A673 (cell line): ENCODE measurements at regions not wholly inside any gene's neighbourhood (a gene's known extent, or its start where the extent isn't known, plus 50 kb on each side); places are given as distances from the start of the nearest gene placed in this dataset.

ENCODE experiments used
- BruUV-seq: library from RNA; stranded (reverse); fragments of 400-500 nt; replicated peaks from 2 replicates; lab custom pipeline; 2021; lab: Mats Ljungman, UMichigan
- CTCF ChIA-PET: fragments of 300-600 bp; sonication (Branson Sonifier 250); formaldehyde crosslinking; loops from one replicate; lab custom pipeline; 2022; ENCODE audit warnings: antibody characterized with exemption; lab: Charles Lee
- POLR2A ChIA-PET: fragments of 300-600 bp; sonication (Branson Sonifier 250); formaldehyde crosslinking; loops from one replicate; lab custom pipeline; 2022; ENCODE audit warnings: antibody characterized with exemption; ENCODE audit not compliant: low non-redundant PET; lab: Charles Lee
- DNase-seq: peaks from one replicate; pipeline ENCODE4 v3.0.0-alpha.2; 2015; ENCODE audit warnings: low spot score
- H3K27ac ChIP-seq: fragments of 200-600 bp; sonication (generic); 2 replicates; pipeline ENCODE4 v1.5.1; 2016; ENCODE audit warnings: mixed run types, low read depth, mild to moderate bottlenecking, mixed read lengths, antibody characterized with exemption, low read length; ENCODE audit not compliant: poor library complexity, severe bottlenecking
- H3K27me3 ChIP-seq: fragments of 200-600 bp; sonication (generic); replicated peaks from 2 replicates; pipeline ENCODE4 v1.6.1; 2017; ENCODE audit warnings: mixed run types, low read depth, mild to moderate bottlenecking, mixed read lengths, antibody characterized with exemption, low read length; ENCODE audit not compliant: insufficient read depth, poor library complexity
- H3K36me3 ChIP-seq: fragments of 200-600 bp; sonication (generic); 2 replicates; pipeline ENCODE4 v1.6.1; 2016; ENCODE audit warnings: mixed run types, mild to moderate bottlenecking, mixed read lengths, antibody characterized with exemption, low read length; ENCODE audit not compliant: insufficient read depth, poor library complexity, severe bottlenecking
- H3K4me1 ChIP-seq: fragments of 200-600 bp; sonication (generic); 2 replicates; pipeline ENCODE4 v1.6.1; 2017; ENCODE audit warnings: mixed run types, mild to moderate bottlenecking, mixed read lengths, antibody characterized with exemption, low read length; ENCODE audit not compliant: insufficient read depth, poor library complexity, severe bottlenecking
- H3K4me3 ChIP-seq: fragments of 200-600 bp; sonication (generic); 2 replicates; pipeline ENCODE4 v1.5.1; 2016; ENCODE audit warnings: low read depth, mixed run types, mild to moderate bottlenecking, mixed read lengths, low read length; ENCODE audit not compliant: poor library complexity, severe bottlenecking
- H3K9me3 ChIP-seq: fragments of 200-600 bp; sonication (generic); 2 replicates; pipeline ENCODE4 v1.6.1; 2016; ENCODE audit warnings: mixed run types, low read depth, mild to moderate bottlenecking, mixed read lengths, antibody characterized with exemption, low read length; ENCODE audit not compliant: poor library complexity, severe bottlenecking
- EZH2 ChIP-seq: fragments of 200-600 bp; sonication (generic); IDR thresholded peaks from 2 replicates; pipeline ENCODE4 v1.6.1; 2017; ENCODE audit warnings: borderline replicate concordance, low read depth, mild to moderate bottlenecking, mixed read lengths, antibody characterized with exemption, low read length; ENCODE audit not compliant: poor library complexity, severe bottlenecking
- intact Hi-C: fragments of 100-400 bp; cut with micrococcal nuclease; formaldehyde crosslinking; loops from one replicate; pipeline ENCODE4 v1.10.0; 2022; ENCODE audit not compliant: unreplicated experiment
- TF ChIP-seq, protein P1 (sequence below): fragments of 300-800, 200-600 bp; sonication (generic); conservative IDR thresholded peaks from 2 replicates; pipeline ENCODE4 v1.5.1; 2017; ENCODE audit warnings: low read depth, mild to moderate bottlenecking, antibody characterized with exemption, low read length, moderate library complexity, mixed read lengths

DNA sequence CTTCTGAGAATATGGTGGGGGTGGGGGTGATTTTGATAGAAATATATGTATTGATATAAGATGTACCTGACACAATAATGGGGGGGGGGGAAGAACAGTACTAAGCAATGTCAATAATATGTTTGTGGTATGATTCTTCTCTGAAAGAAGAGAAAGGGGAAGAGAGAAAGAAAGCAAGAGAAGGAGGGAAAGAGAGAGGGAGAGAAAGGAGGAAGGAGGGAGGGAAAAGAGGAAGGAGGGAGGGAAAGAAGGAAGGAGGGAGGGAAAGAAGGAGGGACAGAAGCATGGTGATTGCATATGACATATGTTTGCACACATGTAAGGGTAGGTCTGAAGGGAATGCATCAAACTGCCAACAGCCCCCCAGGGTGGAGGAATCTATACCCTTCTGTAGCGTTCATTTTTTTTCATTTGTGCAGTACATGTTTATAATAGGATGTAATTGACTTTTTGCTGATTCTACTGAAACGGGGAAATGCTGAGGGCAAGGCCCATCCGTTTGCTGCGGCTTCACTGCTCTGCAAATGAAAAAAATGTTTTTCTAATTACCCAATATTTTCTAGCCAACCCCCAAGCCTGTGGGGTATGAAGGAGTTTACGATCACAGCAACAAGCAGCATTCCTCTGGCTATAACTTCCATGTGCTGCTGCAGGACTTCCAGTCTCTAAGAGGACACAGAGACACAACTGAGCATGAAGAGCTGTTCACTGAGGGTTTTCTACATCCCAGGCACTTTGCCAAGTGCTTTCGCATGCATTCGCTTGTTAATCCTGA is 119.3 kb upstream of the ZC3H12A start:
- no TSS peak for BruUV-seq
- CTCF ChIA-PET, result no interaction called here

DNA sequence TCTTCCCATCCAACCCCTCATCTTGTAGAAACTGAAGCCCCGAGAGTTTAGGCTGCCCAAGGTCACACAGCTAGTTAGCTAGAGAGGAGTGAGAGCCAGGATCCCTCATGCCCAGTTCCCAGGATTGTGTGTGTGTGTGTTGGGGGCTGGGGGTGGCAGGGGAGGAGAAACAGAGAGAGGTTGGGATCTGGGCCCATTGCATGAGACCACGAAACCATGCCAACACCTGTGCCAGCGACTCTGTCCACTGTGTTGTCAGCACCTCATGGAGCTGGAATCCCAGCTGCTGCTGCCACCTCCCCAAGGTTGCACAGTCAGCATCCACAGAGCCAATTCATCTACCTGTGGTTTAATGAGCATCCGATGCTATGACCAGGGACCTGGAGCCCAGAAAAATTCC is 115.4 kb upstream of the ZC3H12A start:
- CTCF ChIA-PET, result no interaction called here

More for the DNA sequence above, 119.3 kb upstream of the ZC3H12A start:
- no peak overlapping the region for H3K4me3 ChIP-seq
- H3K9me3 ChIP-seq, result no peaks in the 10 kb centered on the region
- no peak for DNase-seq
- intact Hi-C loops, result no loop called here
- H3K27me3 ChIP-seq, result peaks cover 29% of the 10 kb centered on the region
- H3K4me1 ChIP-seq, result no peaks in the 10 kb centered on the region
- TF ChIP-seq EZH2, result no peak
- TF ChIP-seq, protein P1, sequence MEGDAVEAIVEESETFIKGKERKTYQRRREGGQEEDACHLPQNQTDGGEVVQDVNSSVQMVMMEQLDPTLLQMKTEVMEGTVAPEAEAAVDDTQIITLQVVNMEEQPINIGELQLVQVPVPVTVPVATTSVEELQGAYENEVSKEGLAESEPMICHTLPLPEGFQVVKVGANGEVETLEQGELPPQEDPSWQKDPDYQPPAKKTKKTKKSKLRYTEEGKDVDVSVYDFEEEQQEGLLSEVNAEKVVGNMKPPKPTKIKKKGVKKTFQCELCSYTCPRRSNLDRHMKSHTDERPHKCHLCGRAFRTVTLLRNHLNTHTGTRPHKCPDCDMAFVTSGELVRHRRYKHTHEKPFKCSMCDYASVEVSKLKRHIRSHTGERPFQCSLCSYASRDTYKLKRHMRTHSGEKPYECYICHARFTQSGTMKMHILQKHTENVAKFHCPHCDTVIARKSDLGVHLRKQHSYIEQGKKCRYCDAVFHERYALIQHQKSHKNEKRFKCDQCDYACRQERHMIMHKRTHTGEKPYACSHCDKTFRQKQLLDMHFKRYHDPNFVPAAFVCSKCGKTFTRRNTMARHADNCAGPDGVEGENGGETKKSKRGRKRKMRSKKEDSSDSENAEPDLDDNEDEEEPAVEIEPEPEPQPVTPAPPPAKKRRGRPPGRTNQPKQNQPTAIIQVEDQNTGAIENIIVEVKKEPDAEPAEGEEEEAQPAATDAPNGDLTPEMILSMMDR, result no peak
- no peak overlapping the region for H3K27ac ChIP-seq
- no peaks in the 10 kb centered on the region for H3K36me3 ChIP-seq
- POLR2A ChIA-PET, result no interaction called here

DNA sequence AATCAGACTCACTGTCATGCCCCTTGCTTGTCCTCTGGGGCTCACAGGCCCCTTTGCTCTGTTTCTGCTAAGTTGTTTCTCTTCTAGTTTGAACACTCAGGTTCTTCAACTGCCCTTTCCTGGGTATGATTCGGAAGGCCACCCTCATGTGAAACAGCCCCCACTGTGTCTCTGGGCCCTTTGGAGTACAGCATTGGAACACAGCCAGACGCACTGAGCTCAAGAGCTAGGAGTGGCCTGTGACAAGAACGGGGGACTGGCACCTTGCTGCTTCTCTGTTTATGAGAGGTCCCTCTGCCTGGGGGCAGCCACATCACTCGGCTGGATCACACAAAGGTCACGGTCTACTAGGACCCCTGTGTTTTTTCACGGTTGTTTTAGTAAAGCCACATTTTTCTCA is 114.4 kb upstream of the ZC3H12A start:
- Histone ChIP-seq H3K4me1 (no peaks in the 10 kb centered on the region), H3K36me3 (no peaks in the 10 kb centered on the region), H3K27me3 (peaks cover 57% of the 10 kb centered on the region), H3K27ac (no peak overlapping the region), H3K9me3 (no peaks in the 10 kb centered on the region), H3K4me3 (no peak overlapping the region)
- ChIA-PET CTCF (no interaction called here), POLR2A (no interaction called here)
- BruUV-seq, result no TSS peak
- no peak for DNase-seq
- intact Hi-C loops, result no loop called here
- no peak for TF ChIP-seq EZH2
- TF ChIP-seq, protein P1, result no peak

More for the DNA sequence above, 115.4 kb upstream of the ZC3H12A start:
- Histone ChIP-seq H3K4me1 (no peaks in the 10 kb centered on the region), H3K27me3 (peaks cover 50% of the 10 kb centered on the region), H3K27ac (no peak overlapping the region), H3K4me3 (no peak overlapping the region), H3K9me3 (no peaks in the 10 kb centered on the region), H3K36me3 (no peaks in the 10 kb centered on the region)
- intact Hi-C loops, result no loop called here
- no TSS peak for BruUV-seq
- DNase-seq, result no peak
- POLR2A ChIA-PET, result no interaction called here
- no peak for TF ChIP-seq EZH2
- TF ChIP-seq, protein P1, result no peak
